GM18873 (cell line): ENCODE measurements at regions not wholly inside any gene's neighbourhood (a gene's known extent, or its start where the extent isn't known, plus 50 kb on each side); places are given as distances from the start of the nearest gene placed in this dataset.
"Not testable (repeated sequence)": the region's sequence is repeated elsewhere in the genome, so short reads cannot be mapped to it uniquely, and the experiment has no call there.

Experiments used
- ATAC-seq: cut with Tn5 transposase; IDR thresholded peaks from one replicate; pipeline ENCODE4 v1.9.1; 2021; ENCODE audit warnings: mild to moderate bottlenecking, moderate library complexity, moderate number of reproducible peaks; ENCODE audit not compliant: unreplicated experiment, low FRiP score

GRCh38 chr3:72069543-72069942 lies 284.6 kb upstream of the PROK2 start:
- ATAC-seq, result no peak

- no peak for ATAC-seq
Observed at GRCh38 chr3:72068621-72069020, 283.7 kb upstream of the PROK2 start.

DNA sequence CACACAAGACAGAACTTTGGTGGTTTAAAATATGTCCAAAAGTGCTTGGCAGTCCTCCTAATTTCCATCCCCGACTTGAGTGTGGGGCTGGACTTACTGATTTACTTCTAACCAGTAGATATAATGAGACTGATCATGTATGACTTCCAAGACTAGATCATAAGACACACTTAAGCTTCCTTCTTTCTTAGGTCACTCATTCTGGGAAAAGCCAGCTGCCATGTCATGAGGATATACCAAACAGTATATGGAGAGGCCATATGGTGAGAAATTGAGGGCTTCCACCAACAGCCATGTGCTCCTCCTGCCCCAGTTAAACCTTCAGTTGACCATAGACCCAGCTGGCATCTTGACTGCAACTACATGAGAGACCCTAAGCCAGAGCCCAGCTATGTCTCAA lies 282.8 kb upstream of the PROK2 start:
- no peak for ATAC-seq

- ATAC-seq, result no peak
Observed at GRCh38 chr3:72065872-72066641, 281.1 kb upstream of the PROK2 start.

DNA sequence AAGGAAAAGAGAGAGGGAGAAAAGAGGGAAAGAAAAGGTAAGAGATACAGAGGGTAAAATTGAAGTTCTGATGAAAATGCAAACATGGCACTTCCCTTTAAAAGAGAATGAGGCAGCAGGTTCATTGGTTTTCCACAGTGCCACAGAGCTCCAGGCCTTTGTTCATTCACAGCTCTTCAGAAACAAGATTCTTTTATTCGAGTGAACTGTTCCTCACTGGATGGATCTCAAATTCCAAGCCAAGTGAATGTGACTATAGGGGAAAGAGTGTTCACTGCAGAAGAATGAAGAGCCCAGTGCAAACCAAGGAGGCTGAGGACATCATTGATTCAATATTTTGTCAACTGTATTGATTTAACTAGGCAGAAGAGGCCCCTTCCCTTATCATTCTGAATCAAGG lies 280.3 kb upstream of the PROK2 start:
- ATAC-seq, result no peak

- ATAC-seq, result not testable (repeated sequence)
Observed at GRCh38 chr3:72064727-72065126, 279.8 kb upstream of the PROK2 start.

DNA sequence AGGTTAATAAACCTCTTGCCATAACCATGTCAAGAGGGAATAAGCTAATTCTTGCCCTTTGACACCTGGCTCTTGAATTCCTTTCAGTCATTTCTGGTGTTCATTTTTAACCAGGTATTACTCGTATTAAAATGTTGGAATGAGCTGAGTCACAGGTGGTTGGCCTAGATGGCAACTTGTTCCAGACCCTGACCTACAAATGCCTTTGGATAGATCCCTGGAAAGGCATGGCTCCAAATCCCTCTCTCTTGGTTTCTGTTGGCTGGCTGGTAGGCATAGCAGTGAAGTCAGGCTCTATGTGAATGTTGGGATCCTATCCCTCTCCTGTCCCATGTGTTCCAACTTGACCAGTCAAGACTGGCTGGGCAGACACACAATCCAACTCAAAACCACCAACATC lies 277.1 kb upstream of the PROK2 start:
- ATAC-seq, result no peak

DNA sequence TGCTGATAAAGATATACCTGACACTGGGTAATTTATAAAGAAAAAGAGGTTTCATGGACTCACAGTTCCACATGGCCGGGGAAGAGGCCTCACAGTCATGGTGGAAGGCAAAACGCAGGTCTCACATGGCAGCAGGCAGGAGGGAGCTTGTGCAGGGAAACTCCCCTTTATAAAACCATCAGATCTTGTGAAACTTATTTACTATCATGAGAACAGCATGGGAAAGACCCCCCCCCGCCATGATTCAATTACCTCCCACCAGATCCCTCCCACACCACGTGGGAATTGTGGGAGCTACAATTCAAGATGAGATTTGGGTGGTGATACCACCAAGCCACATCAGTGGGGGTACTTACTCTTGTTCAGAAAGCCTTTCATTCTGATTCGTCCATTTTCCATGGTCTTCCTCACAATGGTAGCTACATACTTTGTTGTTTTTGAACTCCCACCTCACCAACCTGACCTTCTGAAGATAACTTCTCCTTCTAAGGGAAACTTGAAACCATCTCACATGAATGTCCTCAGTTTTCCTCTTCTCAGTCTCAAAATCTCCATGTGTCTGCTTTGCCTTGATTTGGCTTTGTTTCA lies 275.6 kb upstream of the PROK2 start:
- no peak for ATAC-seq

GRCh38 chr3:72058493-72059081 lies 273.6 kb upstream of the PROK2 start:
- ATAC-seq, result no peak

- ATAC-seq, result no peak
Observed at GRCh38 chr3:72055436-72055835, 270.5 kb upstream of the PROK2 start.

DNA sequence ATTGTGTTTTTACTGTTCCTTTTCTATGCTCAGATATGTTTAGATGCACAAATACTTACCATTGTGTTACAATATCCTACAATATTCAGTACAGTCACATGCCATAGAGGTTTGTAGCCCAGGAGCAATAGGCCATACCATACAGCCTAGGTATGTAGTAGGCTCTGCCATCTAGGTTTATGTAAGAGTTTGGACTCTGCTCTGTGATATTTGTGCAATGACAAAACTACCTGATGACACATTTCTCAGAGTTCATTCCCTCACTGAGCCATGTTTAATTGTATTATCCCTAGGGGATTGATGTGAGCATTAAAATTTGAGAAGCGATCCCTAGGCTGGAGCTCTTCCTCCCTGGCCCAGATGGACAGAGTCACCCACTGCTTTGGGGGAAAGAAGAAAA lies 270.0 kb upstream of the PROK2 start:
- no peak for ATAC-seq

DNA sequence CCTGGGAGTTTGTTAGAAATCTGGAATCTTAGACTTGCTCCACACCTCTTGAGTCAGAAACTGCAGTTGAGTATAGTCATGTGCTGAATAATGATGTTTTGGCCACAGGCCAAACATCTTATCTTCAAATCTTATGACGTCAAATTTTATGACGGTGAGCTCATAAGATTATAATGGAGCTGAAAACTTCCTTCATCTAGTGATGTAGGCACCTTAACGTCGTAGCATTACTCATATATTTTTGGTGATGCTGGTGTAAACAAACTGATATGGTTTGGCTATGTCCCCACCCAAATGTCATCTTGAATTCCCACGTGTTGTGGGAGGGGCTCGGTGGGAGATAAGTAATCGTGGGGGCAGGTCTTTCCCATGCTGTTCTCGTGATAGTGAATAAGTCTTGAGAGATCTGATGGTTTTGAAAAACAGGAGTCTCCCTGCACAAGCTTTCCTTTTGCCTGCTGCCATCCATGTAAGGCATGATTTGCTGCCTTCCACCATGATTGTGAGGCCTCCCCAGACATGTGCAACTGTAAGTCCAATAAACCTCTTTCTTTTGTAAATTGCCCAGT lies 268.0 kb upstream of the PROK2 start:
- ATAC-seq, result no peak

- no peak for ATAC-seq
Observed at GRCh38 chr3:72050771-72051170, 265.8 kb upstream of the PROK2 start.

- ATAC-seq, result no peak
Observed at GRCh38 chr3:72050048-72050632, 265.2 kb upstream of the PROK2 start.

GRCh38 chr3:72049300-72049699 lies 264.4 kb upstream of the PROK2 start:
- no peak for ATAC-seq

- no peak for ATAC-seq
Observed at GRCh38 chr3:72048873-72049272, 263.9 kb upstream of the PROK2 start.

DNA sequence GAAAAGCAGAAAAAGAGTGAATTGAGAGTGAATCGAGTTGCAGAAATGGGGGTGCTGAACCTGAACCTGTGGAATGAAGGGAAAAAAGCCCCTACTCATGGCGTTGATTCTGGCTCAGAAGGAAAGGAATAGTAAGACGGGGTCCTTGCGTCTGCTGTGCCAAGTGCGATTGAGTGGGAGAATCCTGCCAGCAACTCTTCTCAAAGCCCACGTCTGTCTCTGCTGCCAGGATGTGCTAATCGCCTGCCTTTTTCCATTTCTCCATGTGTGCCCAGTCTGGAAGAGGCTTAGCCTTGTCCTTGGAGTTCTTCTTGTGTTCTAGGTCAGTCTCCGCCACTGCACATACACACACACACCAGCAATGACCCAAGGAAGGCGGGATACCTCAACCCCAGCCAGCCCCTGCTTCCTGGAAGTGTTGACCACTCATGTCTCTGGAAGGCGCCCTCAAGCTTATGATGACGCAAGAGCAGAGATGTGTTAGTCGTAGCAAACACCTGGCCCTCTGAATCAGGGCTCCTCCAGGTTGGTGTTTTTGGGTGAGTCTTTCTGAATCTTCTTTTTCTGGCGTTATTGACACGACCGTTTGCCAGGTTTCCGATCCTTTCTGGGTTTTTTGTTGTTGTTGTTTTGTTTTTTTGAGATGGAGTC lies 262.4 kb upstream of the PROK2 start:
- no peak for ATAC-seq

DNA sequence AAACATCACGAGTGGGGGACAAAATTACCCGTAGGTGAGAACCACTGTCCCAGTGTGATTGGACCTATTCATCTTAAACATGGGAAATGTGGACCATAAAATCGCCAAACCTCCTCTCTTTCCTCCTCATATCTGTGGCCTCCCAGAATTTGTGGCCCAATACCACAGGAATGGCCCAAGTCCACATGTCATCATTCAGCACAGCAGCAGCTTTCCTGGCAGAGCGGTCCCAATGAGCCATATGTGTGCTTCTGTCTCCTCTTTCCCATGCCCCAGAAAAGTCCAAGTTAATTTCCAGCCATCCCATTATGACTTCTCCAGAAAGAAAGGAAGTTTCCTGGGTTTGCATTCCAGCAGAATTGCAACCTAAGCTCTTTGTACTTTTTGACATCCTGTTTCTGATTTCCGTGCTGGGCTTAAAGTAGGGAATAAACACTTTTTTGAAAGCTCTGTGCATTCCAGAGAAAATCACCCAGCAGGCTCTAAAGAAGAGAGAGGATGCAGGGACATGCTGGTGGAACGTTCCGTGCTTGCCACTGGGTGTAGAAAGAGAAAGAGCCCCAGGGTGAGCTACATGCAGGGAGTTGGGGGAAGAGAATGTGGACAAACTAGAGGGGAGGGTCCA lies 259.4 kb upstream of the PROK2 start:
- no peak for ATAC-seq

DNA sequence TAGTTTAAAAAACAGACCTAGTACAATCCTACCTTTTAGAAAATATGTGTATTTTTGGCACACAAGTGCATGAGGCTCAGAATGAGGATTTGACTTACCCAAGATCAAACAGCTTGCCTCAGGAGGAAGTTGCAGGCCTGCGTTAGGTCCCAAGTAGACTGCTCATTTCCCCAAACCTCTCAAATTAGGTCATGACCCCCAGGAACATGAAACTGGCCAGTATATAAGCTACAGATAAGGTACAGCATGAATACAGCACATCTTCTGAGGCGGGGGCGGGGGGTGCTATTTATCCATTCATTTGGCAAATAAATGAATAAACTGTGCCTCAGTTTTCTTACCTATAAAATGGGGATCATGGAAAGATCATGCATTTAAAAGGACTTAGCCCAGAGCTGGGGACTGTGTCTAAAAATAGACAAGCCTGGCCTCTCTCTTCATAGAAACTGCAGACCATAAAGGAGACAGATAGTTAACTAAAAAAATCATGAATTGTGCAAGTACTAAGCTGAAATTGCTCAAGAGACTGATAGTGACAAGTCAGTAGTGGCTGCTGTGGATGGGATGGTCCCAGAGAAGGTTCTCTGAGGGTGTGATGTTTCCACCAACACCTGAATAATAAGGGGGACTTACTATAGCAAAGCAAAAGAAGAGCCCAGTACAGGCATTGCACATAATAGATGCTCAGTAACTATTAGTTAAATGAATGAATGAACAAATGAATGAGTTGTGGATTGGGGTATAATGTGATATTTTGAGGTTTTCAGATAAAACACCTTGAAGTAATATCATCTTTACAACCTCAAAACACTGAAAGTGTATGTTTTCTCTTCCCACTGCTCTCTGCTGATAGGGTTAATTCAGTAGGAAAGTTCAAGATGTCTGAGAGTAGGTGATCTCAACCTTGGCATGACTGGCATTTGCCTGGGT lies 258.5 kb upstream of the PROK2 start:
- ATAC-seq, result no peak
